Right lobe of liver (tissue), 6 donors: ENCODE measurements at regions not wholly inside any gene's neighbourhood (a gene's known extent, or its start where the extent isn't known, plus 50 kb on each side); places are given as distances from the start of the nearest gene placed in this dataset.

Source experiments
- ATAC-seq, 4 donors: fragments of 200-7000 bp; cut with Tn5 transposase; one replicate each; pipeline ENCODE4 v1.9.1; 2020; ENCODE audit warnings: mild to moderate bottlenecking in 4 of 4, moderate library complexity in 4 of 4
- DNase-seq, 3 donors: peaks; one replicate each; pipeline ENCODE4 v3.0.0-alpha.2; 2020
- H3K27ac ChIP-seq, 3 donors: fragments of 200-600 bp; one replicate each; pipeline ENCODE4 v1.8.0; 2022
- H3K27me3 ChIP-seq, 2 donors: fragments of 200-600 bp; one replicate each; pipeline ENCODE4 v1.8.0; 2022
- H3K36me3 ChIP-seq, 4 donors: fragments of 200-600 bp; sonication (generic) in 1 of 4; one replicate each; pipeline versions ENCODE4 v1.5.1 to v1.8.0; 2017 to 2022; ENCODE audit warnings: control low read depth in 1 of 4
- H3K4me1 ChIP-seq, 4 donors: fragments of 200-600 bp; sonication (generic) in 1 of 4; one replicate each; pipeline versions ENCODE4 v1.5.1 to v1.8.0; 2017 to 2022; ENCODE audit warnings: control low read depth in 1 of 4
- H3K4me3 ChIP-seq, 3 donors: fragments of 200-600 bp; one replicate each; pipeline ENCODE4 v1.8.0; 2022
- H3K9me3 ChIP-seq, 4 donors: fragments of 200-600 bp; sonication (generic) in 1 of 4; one replicate each; pipeline versions ENCODE4 v1.5.1 to v1.8.0; 2017 to 2022; ENCODE audit warnings: control low read depth in 1 of 4
- CTCF ChIP-seq, 4 donors: fragments of 200-600 bp in 3 of 4; fragments of 450-650 bp in 1 of 4; IDR thresholded peaks; one replicate each; pipeline versions ENCODE4 v1.5.1 to v1.8.0; 2016 to 2022; ENCODE audit warnings: antibody characterized with exemption in 4 of 4, mild to moderate bottlenecking in 2 of 4
- POLR2A ChIP-seq: fragments of 450-650 bp; IDR thresholded peaks from one replicate; pipeline ENCODE4 v1.6.1; 2017; ENCODE audit warnings: antibody characterized with exemption, mild to moderate bottlenecking
- WGBS: methylation state at CpG from one replicate; pipeline ENCODE4 v1.1.6; 2018; ENCODE audit warnings: low coverage, low lambda C conversion rate; ENCODE audit not compliant: insufficient coverage; ENCODE audit errors: missing lambda C conversion rate; 5-methylcytosine and 5-hydroxymethylcytosine counted together
- intact Hi-C, 2 donors: fragments of 100-400 bp; cut with DNase I; formaldehyde crosslinking; loops; one replicate each; pipeline versions ENCODE4 v1.11.2 to v1.14.1; 2022
- donor health status: DM: no; HTN: yes; CAD: no.
- donor health status: DM: no; HTN: no; CAD: no.
- donor health status: DM: no; HTN: no; CAD: no.
- donor health status: DM: no; HTN: yes; CAD: no.
- donor health status: DM: no; HTN: yes; CAD: no.

DNA sequence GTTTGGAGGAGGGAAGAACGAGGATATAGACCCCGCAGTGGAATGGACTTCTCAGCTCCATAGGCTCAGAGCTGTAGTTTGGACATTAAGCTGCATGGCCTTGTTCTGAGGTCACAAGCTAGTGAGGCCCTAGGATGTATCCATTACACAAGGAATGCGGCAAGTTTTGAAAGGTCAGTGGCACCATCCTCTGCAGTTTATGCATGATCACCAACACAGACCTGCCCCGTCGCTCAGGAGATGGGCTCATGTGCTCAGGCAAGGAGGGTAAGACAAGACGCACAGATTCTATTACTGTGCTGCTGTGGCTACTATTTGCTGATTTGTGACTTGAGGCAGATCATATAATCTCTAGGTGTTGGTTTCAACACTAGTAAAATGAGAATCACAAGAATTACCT lies 110.9 kb downstream of the FAM161A start:
- intact Hi-C loops = no loop called here
- WGBS = 77% methylated on average over 4 of the region's 6 CpGs
- Histone ChIP-seq H3K4me3 (no peak overlapping the region), H3K9me3 (no peaks in the 10 kb centered on the region), H3K27me3 (no peaks in the 10 kb centered on the region), H3K27ac (no peak overlapping the region), H3K4me1 (no peaks in the 10 kb centered on the region), H3K36me3 (no peaks in the 10 kb centered on the region)
- DNase-seq = no peak
- ATAC-seq = no peak
- no peak for TF ChIP-seq CTCF (IDR thresholded peaks at IDR 0.05)
- TF ChIP-seq POLR2A = no peak

GRCh38 chr2:61737841-61738240 lies 116.0 kb downstream of the FAM161A start:
- TF ChIP-seq CTCF (IDR thresholded peaks at IDR 0.05) (no peak), POLR2A (no peak)
- WGBS = 85% methylated on average over 3 of the region's 3 CpGs

DNA sequence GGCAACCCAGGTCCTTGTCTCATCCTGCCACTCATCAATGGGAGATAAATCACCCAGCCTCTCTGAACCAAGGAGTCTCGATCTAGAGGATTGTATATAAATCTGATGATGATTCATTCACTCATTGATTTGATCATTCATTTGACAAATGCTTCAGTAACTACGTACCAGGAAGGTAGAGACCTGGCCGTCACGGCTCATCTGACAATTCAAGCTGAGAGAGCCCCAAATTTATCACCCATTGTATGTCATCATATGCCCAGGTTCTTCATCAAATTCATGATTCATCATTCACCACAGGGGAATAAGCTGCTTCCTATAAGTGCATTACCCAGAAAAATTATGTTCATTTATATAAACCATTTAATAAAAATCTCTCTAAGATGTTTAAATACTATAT lies 116.9 kb downstream of the FAM161A start:
- 86% methylated on average over 4 of the region's 4 CpGs for WGBS
- no peaks in the 10 kb centered on the region for H3K27me3 ChIP-seq
- H3K4me3 ChIP-seq = no peak overlapping the region
- no peak overlapping the region for H3K27ac ChIP-seq
- TF ChIP-seq POLR2A (no peak), CTCF (IDR thresholded peaks at IDR 0.05) (no peak)
- H3K9me3 ChIP-seq = no peaks in the 10 kb centered on the region
- no peaks in the 10 kb centered on the region for H3K36me3 ChIP-seq
- ATAC-seq (no peak), DNase-seq (no peak)
- intact Hi-C loops = no loop called here
- H3K4me1 ChIP-seq = no peaks in the 10 kb centered on the region

More at GRCh38 chr2:61737841-61738240, 116.0 kb downstream of the FAM161A start:
- DNase-seq (no peak), ATAC-seq (no peak)
- intact Hi-C loops = no loop called here
- H3K4me1 ChIP-seq = no peaks in the 10 kb centered on the region
- H3K36me3 ChIP-seq = no peaks in the 10 kb centered on the region
- H3K9me3 ChIP-seq = no peaks in the 10 kb centered on the region
- no peak overlapping the region for H3K4me3 ChIP-seq
- no peak overlapping the region for H3K27ac ChIP-seq
- no peaks in the 10 kb centered on the region for H3K27me3 ChIP-seq

DNA sequence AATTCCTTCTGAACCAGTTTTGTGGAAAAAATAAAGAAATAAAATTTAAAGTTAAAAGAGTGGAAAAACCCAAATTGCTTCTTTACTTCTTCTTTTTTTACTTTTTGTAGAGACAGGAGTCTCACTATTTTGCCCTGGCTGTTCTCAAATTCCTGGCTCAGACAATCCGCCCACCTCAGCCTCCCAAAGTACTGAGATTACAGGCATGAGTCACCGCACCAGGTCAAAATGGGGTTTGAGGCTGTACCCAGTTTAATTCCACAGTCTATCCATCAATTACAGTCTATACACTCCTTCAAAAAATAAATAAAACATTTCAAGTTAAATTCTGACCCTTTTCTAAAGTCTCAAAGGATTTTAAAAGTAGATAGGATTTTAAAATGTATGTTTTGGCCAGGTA lies 120.3 kb downstream of the FAM161A start:
- H3K4me1 ChIP-seq = no peaks in the 10 kb centered on the region
- intact Hi-C loops = no loop called here
- no peaks in the 10 kb centered on the region for H3K36me3 ChIP-seq
- WGBS = 78% methylated on average over 2 of the region's 2 CpGs
- TF ChIP-seq POLR2A (no peak), CTCF (IDR thresholded peaks at IDR 0.05) (no peak)
- DNase-seq (no peak), ATAC-seq (no peak)
- H3K27me3 ChIP-seq = no peaks in the 10 kb centered on the region
- no peaks in the 10 kb centered on the region for H3K9me3 ChIP-seq
- no peak overlapping the region for H3K27ac ChIP-seq
- no peak overlapping the region for H3K4me3 ChIP-seq

GRCh38 chr2:61732787-61733186 lies 121.1 kb downstream of the FAM161A start:
- Histone ChIP-seq H3K9me3 (no peaks in the 10 kb centered on the region), H3K4me3 (no peak overlapping the region), H3K27me3 (no peaks in the 10 kb centered on the region), H3K36me3 (no peaks in the 10 kb centered on the region), H3K4me1 (no peaks in the 10 kb centered on the region), H3K27ac (no peak overlapping the region)
- DNase-seq = no peak
- peak in 3 of 4 donors; percentile 27 to 29 (median 28) for ATAC-seq
- intact Hi-C loops = no loop called here
- TF ChIP-seq POLR2A (no peak), CTCF (IDR thresholded peaks at IDR 0.05) (peak in 3 of 4 donors; percentile 7 to 18 (median 8))
